Fibroblast of peridontal ligament (primary cell): ENCODE measurements at regions not wholly inside any gene's neighbourhood (a gene's known extent, or its start where the extent isn't known, plus 50 kb on each side); places are given as distances from the start of the nearest gene placed in this dataset.

Experiments used
- DNase-seq: peaks from one replicate; pipeline ENCODE4 v3.0.0-alpha.2; 2010; ENCODE audit errors: extremely low read depth

GRCh38 chr17:31715446-31715845 lies 143.6 kb downstream of the COPRS start:
- DNase-seq, result no peak

GRCh38 chr17:31704483-31704882 lies 154.6 kb downstream of the COPRS start:
- no peak for DNase-seq

DNA sequence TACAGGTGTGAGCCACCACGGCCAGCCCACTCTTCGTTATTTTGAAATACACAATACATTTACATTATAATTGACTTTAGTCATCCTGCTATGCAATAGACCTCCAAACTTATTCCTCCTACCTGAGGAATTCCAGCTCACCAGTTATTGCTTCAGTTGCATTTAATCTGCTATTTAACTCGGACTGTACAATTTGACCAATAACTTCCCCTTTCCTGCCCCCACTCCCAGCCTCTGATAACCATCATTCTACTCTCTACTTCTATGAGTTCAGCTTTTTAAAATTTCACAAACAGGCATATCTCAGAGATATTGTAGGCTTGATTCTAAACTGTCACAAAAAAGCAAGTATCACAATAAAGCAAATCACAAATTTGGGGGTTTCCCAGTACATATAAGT lies 157.0 kb downstream of the COPRS start:
- no peak for DNase-seq

DNA sequence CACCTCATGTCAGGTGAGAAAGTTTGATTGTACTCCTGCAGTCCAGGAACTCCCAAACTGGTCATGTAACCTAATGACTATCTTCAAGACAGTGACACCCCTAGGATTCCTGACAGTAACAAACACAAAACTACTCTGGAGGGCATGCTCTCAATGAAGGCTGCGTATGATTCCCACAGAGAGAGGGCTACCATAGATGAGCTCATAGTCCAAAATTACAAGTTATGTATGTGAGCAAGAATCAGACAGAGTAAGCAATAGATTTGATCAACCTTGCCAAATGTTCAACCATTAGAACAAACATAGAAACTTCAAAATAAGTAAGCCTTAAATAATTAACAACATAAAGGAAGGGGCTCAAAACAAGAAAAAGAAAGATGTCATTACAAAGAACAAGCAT lies 158.1 kb downstream of the COPRS start:
- peak; percentile 61 for DNase-seq

- no peak for DNase-seq
Observed at GRCh38 chr17:31699886-31700285, 159.2 kb downstream of the COPRS start.

DNA sequence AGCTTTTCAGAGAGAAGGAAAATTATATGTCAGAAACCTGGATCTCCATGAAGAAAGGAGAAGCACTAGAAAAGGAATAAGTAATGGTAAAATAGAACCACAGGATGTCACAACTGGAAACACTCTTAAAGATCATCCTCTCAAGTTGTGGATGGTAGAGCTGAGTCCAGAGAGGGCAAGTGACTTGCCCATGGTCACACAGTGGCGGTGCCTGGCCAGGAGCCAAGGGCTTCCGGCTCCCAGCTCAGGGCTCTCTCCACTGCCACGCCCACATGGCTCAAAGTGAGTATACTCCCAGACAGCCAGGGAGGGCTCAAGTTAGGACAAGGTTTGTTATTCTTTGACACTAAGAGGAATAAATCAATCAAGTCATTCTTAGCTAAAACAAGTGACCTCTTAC lies 159.8 kb downstream of the COPRS start:
- DNase-seq, result no peak

DNA sequence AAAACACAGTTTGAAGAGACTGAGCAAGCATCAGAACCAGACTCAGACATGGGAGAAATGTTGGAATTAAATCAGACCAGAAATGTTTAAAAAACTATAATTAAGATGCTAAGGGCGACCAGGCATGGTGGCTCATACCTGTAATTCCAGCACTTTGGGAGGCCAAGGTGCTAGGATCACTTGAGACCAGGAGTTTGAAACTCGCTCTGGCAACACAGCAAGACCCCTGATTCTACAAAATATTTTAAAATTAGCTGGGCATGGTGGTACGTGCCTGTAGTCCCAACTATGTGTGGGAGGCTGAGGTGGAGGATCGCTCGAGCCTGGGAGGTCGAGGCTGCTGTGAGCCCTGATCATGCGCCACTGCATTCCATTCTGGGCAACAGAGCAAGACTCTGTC lies 160.3 kb downstream of the COPRS start:
- DNase-seq, result no peak

GRCh38 chr17:31697838-31698237 lies 161.2 kb downstream of the COPRS start:
- DNase-seq, result no peak

DNA sequence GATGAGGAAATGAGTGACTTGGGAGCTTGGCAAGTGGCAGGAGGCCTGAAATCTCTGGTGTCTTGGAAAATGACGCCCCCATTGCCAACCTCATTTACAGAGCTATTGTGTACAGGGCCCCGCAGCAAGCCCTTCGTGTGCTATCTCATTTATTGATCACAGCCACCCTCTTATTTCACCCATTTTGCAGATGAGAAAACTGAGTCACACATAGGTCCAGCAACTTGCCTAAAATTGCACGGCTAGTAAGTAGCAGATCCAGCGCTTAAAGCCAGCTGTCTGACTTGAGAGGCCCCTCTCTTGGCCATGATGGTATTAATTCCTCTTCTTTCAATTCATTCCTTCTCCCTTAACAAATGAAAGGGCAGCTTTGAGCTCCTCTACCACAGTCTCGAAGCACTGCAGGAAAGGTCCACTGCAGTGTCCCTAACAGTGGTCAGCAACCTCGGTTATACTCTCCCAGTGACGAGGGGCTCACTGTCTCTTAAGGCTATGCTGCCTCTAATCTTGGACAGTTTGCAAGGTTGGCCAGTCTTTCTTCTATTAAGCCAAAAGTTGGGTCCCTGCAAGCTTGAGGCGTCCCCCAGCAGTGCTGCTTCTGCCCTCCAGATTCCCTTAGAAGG lies 162.2 kb downstream of the COPRS start:
- DNase-seq, result no peak

DNA sequence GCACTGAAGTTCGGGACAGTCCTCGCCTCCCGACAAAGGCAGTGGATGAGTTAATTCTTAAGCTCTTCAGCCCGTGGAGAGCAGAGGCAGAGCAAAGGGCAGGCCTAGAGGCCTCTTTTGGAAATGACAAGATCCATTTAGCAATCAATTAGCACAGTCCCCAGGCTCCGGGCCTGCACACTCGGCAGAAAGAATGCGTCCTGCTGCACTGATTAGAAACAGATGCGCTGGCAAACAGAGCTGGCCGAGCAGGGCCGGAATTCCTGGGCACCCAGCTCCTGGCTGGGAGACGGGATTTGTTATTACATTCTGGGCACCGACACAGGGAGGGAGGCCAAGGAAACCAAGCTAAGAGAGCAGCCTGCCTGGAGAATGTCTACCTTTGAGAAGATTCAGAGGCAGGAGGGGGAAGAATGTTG lies 162.9 kb downstream of the COPRS start:
- DNase-seq, result peak; percentile 99

- DNase-seq, result peak; percentile 69
Observed at GRCh38 chr17:31695456-31696090, 163.5 kb downstream of the COPRS start.

DNA sequence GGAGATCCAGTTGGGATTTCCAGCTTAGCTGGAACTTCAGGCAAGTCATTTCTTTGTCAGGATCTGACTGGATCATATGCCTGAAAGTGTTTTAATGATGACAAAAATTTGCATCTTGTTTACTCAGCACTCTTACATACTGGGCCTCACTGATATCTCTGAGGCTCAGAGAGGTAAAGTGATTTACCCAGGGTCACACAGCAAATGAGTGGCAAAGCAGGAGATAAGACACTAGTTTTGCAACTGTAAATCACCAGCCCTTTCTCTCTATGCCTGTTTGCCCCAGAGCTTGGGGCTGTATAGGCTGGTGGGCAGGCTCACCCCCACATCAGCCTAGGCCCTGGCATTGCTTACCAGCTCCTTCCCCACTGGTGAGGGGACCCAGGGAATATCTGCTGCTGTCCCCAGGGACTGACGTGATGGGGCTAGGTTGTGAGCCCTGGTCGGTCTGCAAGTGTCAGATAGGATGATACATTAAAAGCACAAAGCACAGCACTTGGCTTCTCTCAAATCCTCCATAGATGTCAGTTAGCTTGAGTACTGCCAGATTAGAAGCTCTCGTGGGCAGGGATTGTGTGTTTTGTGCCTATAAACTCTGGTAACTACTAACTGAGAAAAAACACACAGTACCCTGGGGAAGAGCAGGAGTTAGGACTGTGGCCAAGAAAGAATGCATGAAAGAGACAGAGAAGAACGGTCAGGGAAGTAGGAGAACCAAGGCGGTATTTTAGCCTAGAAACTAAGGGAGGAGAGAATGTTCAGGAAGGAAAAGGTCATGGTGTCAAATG lies 165.4 kb downstream of the COPRS start:
- peak; percentile 50 for DNase-seq

GRCh38 chr17:31692632-31693031 lies 166.4 kb downstream of the COPRS start:
- no peak for DNase-seq

- DNase-seq, result no peak
Observed at GRCh38 chr17:31692027-31692426, 167.0 kb downstream of the COPRS start.

DNA sequence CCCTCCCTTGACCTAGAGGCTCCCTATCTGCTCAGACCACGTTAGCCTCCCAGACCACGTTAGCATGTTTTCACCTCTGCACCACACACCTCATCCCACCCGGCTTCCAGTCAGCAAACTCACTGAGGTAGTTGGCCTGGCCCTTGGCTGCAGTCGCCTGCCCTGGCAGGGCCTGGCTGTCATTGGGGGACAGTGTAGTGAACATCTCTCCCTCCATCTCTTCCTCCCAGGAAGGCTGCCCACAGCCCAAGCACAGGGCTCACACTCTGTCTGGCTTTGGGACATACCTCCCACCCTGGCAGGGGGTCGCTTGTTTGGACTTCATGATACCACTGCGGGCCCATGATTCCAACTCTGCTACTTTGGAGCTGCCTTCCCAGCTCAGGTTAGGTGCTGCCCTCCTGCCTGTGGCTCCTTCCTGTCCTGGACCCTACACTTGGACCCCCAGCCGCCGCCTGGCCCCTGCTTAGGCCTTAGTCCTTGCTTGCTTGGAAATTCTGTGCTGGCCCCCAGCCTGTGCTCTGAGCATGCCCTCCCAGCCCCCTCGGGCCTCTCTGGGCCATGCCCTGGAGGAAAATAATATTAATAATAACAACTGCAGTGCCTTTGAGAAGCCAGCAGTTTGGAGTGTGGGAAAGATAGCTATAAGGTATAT lies 167.7 kb downstream of the COPRS start:
- DNase-seq, result no peak

- DNase-seq, result peak; percentile 86
Observed at GRCh38 chr17:31690151-31690551, 168.9 kb downstream of the COPRS start.

DNA sequence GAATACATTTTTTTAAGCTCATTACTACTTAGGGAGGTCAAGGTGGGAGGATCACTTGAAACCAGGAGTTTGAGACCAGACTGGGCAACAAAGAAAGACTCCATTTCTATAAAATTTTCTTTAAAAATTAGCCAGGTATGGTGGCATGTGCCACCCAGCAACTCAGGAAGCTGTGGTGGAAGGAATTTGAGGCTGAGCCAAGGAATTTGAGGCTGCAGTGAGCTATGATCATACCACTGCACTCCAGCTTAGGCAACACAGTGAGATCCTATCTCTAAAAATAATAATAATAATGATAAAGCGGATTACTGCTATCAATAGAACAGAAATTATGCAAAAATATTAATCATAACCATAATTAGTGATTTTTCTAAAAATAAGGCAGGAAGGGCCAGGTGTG lies 170.3 kb downstream of the COPRS start:
- no peak for DNase-seq

DNA sequence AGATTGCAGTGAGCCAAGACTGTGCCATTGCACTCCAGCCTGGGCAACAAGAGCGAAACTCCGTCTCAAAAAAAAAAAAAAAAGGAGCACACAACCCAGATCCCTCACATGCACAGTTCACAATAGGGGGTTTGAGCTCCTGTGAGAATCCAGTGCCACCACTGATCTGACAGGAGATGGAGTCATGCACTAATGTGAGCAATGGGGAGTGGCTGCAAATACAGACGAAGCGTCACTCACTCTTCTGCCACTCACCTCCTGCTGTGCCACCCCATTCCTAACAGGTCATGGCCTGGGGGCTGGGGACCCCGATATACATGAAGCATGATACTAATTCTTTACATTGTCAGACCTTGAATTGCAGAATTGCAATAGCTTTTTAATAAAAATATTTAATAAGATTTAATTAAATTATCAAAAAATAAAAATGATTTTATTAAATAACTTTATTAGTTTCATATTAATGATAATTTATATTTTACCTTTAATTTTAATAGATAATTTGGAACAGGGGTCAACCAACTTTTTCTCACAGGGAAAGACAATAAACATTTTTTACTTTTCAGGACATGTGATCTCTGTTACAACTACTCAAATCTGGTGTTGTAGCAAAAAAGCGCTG lies 171.4 kb downstream of the COPRS start:
- DNase-seq, result no peak

DNA sequence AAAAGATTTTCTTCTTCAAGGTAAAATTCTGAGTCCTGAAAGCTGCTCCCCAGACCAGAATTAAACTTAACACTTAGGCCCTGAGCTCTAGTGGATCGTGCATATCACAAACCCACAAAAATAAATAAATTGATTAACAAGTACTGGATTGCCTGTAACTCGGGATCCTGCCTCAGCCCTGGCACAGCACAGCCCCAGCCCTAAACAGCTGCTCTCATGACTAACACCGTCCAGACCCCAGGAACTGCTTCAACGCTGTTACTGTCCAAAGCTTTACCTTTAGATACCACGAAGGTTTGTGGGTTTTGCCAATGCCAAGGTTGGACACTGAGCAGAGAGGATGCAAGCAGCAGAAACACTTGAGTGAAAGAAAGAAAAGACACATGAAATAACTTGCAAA lies 172.5 kb downstream of the COPRS start:
- DNase-seq, result peak; percentile 85

DNA sequence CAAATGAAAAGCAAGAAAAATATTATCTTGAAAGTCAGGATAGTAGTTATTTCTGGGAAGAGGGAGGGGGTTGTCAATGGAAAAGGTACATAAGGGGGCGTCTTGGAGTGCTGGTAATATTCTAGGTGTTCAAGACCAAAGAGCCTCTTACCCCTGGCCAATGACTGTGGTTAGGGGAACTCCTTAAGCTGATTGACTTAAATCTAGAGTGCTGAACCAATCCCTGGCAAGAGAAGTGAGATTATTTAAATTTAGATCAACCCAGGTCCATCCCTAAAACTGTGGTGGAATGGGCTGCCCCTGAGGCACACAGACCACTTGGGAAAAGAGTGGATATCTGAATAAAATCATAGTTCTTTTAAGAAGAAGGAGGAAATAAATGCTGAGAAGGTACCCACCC lies 174.1 kb downstream of the COPRS start:
- DNase-seq, result no peak

DNA sequence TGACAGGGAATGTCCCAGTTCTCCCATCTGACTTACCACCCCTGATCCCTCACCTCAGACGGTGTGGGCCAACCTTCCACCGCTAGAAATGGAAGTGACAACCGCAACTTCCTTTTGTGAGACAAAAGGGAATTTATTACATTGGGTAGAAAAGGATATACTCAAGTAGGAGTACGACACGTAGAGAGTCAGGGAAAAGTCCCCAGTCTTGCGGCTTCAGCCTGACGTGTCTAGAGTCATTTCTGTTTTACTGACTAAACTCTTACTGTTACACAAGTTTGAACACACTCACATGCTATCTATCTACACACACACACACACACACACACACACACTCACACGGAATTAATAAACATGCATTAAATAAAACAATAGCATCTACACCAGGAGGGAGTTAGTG lies 178.9 kb downstream of the COPRS start:
- DNase-seq, result no peak

DNA sequence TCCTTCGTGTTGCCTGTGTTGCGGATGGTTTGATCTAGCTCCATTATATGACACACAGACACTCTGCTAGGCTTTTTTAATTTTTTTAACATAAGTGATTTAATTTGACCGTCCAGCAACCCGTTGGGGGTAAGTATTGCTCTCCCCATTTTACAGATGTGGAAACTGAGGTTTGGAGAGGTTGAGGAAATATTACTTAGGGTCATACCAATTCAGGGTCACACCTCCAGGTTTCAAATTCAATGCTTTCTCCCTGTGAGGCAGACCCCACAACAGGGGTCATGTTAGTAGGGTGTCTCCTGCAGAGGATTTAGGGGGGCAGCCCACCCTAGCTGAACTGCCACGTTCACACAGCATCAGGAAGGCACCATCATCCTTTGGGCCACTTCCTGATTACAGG lies 179.4 kb downstream of the COPRS start:
- no peak for DNase-seq
